HL-60 (cell line): ENCODE measurements at regions not wholly inside any gene's neighbourhood (a gene's known extent, or its start where the extent isn't known, plus 50 kb on each side); places are given as distances from the start of the nearest gene placed in this dataset.

Experiments
- DNase-seq, 2 experiments: peaks; one replicate each; pipeline ENCODE4 v3.0.0-alpha.2; 2010 to 2020; ENCODE audit warnings: low read depth in 1 of 2, low spot score in 1 of 2
- H3K27ac ChIP-seq: fragments of 250-450 bp; sonication (Bioruptor Pico); replicated peaks from 2 replicates; pipeline ENCODE4 v1.5.1; 2020; ENCODE audit warnings: mild to moderate bottlenecking, moderate library complexity
- H3K27me3 ChIP-seq: fragments of 250-450 bp; sonication (Bioruptor Pico); 2 replicates; pipeline ENCODE4 v1.5.1; 2021; ENCODE audit warnings: mild to moderate bottlenecking, moderate library complexity; ENCODE audit not compliant: insufficient read depth, poor library complexity, severe bottlenecking
- H3K4me3 ChIP-seq: replicated peaks from 2 replicates; pipeline ENCODE4 v1.5.1; 2011; ENCODE audit warnings: mild to moderate bottlenecking, control low read depth, low read length; ENCODE audit not compliant: insufficient read depth
- CTCF ChIP-seq: IDR thresholded peaks from one replicate; pipeline ENCODE4 v1.5.1; 2011; ENCODE audit warnings: low read length, control low read depth, inconsistent platforms; ENCODE audit not compliant: insufficient read depth
- GABPA ChIP-seq: IDR thresholded peaks from 2 replicates; pipeline ENCODE4 v1.6.1; 2012; ENCODE audit warnings: low read depth
- POLR2AphosphoS5 ChIP-seq: IDR thresholded peaks from 2 replicates; pipeline ENCODE4 v1.6.1; 2012; ENCODE audit warnings: low read depth
- REST ChIP-seq: IDR thresholded peaks from 2 replicates; pipeline ENCODE4 v1.6.1; 2012; ENCODE audit warnings: low read depth; ENCODE audit not compliant: insufficient replicate concordance
- SPI1 ChIP-seq: IDR thresholded peaks from 2 replicates; pipeline ENCODE4 v1.6.1; 2012; ENCODE audit warnings: low read depth, mild to moderate bottlenecking, borderline replicate concordance

- no peak for TF ChIP-seq REST
- no peak for TF ChIP-seq CTCF
- TF ChIP-seq GABPA: no peak
- no peak for TF ChIP-seq POLR2AphosphoS5
- TF ChIP-seq SPI1: no peak
- no peaks in the 10 kb centered on the region for H3K27me3 ChIP-seq
- DNase-seq: no peak
- H3K27ac ChIP-seq: no peak overlapping the region
- H3K4me3 ChIP-seq: no peak overlapping the region
These were observed 257.8 kb downstream of the EBLN2 start for GRCh38 chr3:73319179-73319769.

GRCh38 chr3:73321286-73321999 lies 260.0 kb downstream of the EBLN2 start:
- no peak for TF ChIP-seq REST
- TF ChIP-seq SPI1: no peak
- TF ChIP-seq POLR2AphosphoS5: no peak
- no peak for TF ChIP-seq CTCF
- Histone ChIP-seq H3K27me3 (no peaks in the 10 kb centered on the region), H3K4me3 (no peak overlapping the region), H3K27ac (no peak overlapping the region)
- DNase-seq: no peak

- Histone ChIP-seq H3K27ac (no peak overlapping the region), H3K4me3 (no peak overlapping the region), H3K27me3 (no peaks in the 10 kb centered on the region)
- TF ChIP-seq GABPA (no peak), REST (no peak), SPI1 (no peak), POLR2AphosphoS5 (no peak), CTCF (no peak)
- DNase-seq: no peak
These were observed 263.0 kb downstream of the EBLN2 start for GRCh38 chr3:73324203-73325155.
